HG03442 (cell line): ENCODE measurements at regions not wholly inside any gene's neighbourhood (a gene's known extent, or its start where the extent isn't known, plus 50 kb on each side); places are given as distances from the start of the nearest gene placed in this dataset.

Experiments used
- ATAC-seq: cut with Tn5 transposase; IDR thresholded peaks from one replicate; pipeline ENCODE4 v1.9.1; 2021; ENCODE audit warnings: mild to moderate bottlenecking, moderate library complexity; ENCODE audit not compliant: unreplicated experiment

- ATAC-seq: no peak
Observed at GRCh38 chr6:9499709-9500108, 915.2 kb downstream of the TFAP2A start.

DNA sequence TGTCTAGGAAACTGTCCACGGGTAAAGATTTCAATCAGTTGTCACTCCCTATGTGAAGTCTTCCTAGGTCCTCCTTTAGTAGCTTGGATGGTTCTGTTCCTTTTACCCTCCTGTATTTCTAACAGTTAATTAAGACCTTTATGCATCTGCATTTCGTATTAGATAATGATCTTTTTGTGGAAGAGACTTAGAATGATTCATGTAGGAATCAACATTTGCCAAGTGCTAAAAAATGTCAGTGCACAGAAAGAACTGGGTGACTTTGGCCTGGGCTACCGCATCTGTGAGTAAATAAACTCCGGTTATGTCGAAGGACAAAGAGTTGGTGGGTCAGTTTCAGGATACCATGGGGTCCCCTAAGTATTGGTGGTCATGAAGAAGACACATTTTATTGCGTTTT lies 918.0 kb downstream of the TFAP2A start:
- ATAC-seq: no peak

- no peak for ATAC-seq
Observed at GRCh38 chr6:9494864-9495263, 920.0 kb downstream of the TFAP2A start.

GRCh38 chr6:9492790-9493189 lies 922.1 kb downstream of the TFAP2A start:
- ATAC-seq: no peak

GRCh38 chr6:9487128-9487527 lies 927.7 kb downstream of the TFAP2A start:
- ATAC-seq: no peak

GRCh38 chr6:9485992-9486391 lies 928.9 kb downstream of the TFAP2A start:
- no peak for ATAC-seq

- no peak for ATAC-seq
Observed at GRCh38 chr6:9484686-9485085, 930.2 kb downstream of the TFAP2A start.

DNA sequence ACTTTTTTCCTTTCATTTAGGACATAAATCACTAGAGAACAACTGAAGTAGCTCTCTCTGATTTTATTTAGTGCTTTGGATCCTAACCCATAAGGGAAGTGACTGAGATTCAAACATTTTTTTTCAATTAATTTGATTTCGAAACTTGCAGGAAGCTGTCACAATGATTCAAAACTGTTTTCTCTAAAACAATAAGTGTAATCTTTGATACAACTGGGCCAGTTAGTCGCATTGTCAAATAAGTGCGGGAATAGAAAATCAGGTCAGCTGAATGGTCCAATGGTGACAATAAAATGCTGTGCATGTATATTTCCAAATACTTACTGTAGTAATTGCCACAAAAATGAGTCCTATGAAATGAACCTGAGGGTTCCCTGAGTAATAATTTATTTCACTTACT lies 930.8 kb downstream of the TFAP2A start:
- no peak for ATAC-seq

DNA sequence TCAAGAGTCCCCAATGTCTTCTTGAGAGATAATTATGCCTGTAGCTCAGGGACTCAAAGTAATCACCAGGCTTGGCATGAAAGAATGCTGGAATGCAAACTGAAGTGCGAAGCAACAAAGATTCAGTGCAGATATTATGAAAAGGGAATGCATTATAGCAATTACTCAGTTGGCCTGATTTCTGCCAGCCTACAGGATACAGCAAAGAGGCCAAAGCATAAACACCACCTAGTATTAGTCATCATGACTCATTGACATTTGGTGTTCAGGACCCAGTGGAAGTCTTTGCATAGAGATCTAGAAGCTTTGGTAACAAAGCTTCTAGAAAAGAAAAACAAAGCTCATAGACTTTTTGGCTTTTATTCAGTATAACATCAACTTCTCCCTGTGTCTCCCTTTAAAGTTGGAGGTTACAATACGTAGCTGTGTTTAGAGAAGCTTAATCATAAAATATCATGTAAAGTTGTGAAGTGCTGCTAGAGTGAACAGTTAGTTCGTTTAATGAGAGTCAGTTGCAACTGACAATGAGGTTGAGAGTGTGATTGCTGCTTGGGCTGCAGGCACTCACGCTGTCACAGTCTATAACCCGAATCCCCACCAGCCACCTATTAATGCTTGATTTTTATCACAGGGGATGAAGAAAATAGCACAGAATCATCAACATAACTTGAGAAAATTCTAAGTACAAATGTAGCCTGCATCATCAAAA lies 932.7 kb downstream of the TFAP2A start:
- ATAC-seq: no peak

- no peak for ATAC-seq
Observed at GRCh38 chr6:9481292-9482029, 933.4 kb downstream of the TFAP2A start.

- no peak for ATAC-seq
Observed at GRCh38 chr6:9468277-9468676, 946.6 kb downstream of the TFAP2A start.

- no peak for ATAC-seq
Observed at GRCh38 chr6:9467741-9468140, 947.1 kb downstream of the TFAP2A start.

- ATAC-seq: no peak
Observed at GRCh38 chr6:9464583-9464982, 950.3 kb downstream of the TFAP2A start.

DNA sequence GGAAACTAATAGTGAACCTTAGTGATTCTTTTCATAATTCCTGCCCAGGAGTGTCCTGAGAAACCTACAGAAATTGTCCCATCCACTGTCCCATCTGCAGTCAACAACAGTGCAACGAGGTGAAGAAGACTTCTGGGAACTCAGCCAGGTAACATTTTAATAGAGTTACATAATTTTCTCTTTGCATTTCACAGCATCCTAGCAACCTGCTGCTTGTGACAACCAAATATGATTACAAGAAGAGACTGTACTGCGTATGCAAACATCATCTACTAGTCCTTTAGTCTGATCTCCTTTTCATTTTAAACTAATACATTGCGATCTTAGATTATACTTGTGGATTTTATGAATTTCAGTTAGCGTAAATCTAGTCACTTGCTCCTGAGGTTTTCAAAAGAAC lies 951.6 kb downstream of the TFAP2A start:
- ATAC-seq: no peak

DNA sequence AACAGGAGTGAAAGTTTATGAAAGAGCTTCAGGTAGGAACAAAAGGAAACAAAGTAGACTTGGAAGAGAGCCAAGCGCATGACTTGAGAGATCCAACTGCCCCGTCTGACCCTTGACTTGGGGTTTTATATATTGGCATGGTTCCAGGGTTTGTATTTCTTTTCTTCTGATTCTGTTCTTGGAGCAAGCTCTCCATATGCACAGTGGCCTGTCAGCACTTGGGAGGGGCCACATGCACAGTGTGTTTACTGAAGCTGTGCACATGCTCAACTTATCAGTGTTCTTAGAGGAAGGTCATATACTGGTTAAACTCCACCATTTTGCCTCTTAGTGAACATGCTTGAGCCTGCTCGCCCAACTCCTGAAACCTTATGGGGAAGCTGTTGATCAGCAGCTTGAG lies 953.7 kb downstream of the TFAP2A start:
- ATAC-seq: no peak

DNA sequence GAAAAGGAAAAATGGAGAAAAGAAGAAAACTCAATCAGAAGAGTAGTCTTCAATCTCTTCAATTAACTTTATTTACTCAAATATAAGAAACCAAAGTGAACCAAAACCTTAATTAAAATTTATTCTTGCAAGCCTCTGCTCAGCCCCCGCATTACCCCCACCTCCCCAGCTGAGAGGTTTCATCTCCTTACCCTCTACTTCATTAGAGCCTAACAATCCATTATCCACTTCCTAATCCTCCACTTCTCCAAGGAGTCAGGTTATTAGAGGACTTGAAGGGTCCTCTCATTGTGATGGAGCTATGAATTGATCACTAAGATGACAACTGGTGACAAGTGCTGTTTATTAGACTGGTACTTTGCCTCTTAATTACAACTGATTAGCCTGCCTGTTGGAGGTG lies 956.5 kb downstream of the TFAP2A start:
- no peak for ATAC-seq

DNA sequence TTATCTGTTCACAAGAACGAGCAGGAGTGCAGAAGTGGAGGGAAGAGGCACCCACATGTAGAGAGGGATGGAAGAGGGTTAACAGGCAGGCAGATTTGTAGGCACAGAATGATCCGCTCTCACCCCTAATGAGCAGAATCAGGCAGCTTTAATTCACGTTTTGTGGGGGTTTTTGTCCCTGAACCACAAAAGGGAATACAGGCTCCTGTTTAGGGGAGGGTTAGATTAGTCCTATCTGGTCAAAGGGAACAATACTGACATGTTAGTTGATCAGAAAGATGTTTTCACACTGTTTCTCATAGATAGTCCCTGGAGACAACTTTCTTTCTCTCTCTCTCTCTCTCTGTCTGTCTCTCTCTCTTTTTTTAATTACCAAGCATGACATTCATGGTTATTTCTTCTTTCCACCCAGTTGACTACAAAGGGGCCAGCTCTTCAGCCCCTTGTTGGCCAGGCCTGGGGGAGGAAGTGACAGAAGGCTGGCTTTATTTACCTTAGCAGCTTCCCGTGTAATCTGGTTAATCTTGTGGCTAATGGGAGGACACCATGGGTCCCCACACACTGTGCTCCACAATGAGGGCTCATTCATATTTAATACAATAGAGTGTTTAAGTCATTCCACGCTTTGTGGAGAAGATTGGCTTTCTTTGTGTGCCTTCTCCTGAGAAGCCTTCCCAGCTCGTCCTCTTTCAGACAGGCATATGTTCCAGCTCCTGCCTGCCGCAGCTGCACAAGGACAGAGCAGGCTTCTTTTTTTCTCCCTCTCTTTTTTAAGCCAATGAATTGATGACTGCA lies 958.8 kb downstream of the TFAP2A start:
- ATAC-seq: no peak

DNA sequence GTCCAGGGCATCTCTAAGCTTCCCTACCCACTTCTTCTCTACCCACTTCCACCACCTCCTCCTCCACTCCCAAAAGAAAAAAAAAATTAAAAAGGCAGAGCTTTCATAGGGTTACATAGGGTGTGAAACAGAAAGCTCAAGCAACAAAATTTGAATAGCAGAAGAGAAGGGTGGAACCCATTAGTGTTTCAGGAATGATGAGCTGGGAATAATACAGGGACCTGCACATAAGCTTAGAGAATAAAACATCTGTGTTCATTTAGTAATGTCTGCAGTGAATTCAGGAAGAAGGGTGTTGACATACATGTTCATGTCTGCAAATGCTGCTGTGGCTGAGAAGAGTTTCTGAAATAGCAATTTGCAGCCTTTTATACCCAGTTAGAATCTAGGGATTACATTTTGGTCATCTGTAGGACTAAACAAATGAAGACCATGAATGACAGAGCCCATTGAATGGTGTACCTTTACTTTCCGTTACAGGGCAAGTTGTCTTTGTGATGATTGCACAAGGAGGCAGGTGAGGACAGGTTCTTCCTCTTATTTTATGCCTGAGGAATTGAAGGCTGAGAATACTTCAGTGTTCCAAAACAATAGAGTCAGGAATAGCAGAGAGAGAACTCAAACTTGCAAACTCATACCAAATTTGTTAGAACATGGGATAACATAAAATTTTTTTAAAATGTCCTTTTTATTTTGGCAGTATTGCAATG lies 975.1 kb downstream of the TFAP2A start:
- no peak for ATAC-seq

DNA sequence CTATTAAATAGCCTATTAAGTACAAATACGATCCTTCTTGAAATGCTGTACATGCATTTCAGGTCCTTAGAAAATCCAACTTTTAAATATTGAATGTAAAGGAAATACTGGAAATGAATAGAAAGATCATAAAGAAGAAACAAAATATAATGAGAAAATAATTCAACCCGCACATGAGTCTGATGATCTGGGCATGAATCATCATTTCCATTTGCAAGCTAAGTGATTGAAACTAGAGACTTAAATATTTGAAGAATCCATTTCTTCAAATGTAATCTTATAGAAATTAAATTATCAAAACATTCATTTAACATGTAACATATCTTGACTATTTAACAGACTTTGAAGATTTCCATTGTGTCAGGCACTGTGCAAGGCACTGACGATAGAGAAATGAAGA lies 977.0 kb downstream of the TFAP2A start:
- no peak for ATAC-seq

- ATAC-seq: no peak
Observed at GRCh38 chr6:9435281-9435680, 979.6 kb downstream of the TFAP2A start.

GRCh38 chr6:9431945-9432344 lies 982.9 kb downstream of the TFAP2A start:
- ATAC-seq: no peak
